NT2/D1 (cell line): ENCODE measurements at regions not wholly inside any gene's neighbourhood (a gene's known extent, or its start where the extent isn't known, plus 50 kb on each side); places are given as distances from the start of the nearest gene placed in this dataset.

Experiments
- SUZ12 ChIP-seq: IDR thresholded peaks from 2 replicates; pipeline ENCODE4 v1.6.1; 2011; ENCODE audit not compliant: insufficient read length, insufficient read depth; ENCODE audit errors: extremely low read depth
- ZNF274 ChIP-seq: IDR thresholded peaks from 2 replicates; pipeline ENCODE4 v1.6.1; 2011; ENCODE audit warnings: mild to moderate bottlenecking, low read depth, low read length

GRCh38 chr11:105537531-105537930, 72.3 kb upstream of the GRIA4 start:
- TF ChIP-seq SUZ12 (no peak), ZNF274 (no peak)
